ENCODE measurements at regions not wholly inside any gene's neighbourhood (a gene's known extent, or its start where the extent isn't known, plus 50 kb on each side); places are given as distances from the start of the nearest gene placed in this dataset.

DNA sequence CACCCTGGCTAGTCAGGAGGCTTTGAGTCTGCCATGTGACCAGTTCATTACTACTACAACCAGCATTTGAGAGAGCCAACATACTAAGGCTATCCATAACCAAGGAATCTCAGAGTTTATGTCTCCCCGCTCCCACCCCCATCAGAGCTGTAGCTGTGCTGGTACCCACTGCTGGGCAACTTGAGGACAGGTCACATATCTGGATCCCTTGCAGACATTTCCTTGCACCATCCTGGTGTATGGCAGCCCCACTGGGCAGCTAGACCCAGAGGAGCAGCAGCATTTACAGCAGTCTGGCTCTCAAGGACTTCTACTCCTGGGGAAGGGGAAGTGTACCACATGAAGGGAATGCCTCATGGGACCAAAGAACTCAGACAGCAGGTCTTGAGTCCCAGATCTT lies 160.8 kb upstream of the ST8SIA2 start:
- Histone ChIP-seq H3K4me2 (ENCODE audit: low read length) (no peak overlapping the region), H3K9me3 (ENCODE audit: control insufficient read depth in 1 of 2, insufficient read depth in 1 of 2, low read depth in 1 of 2, low read length in 2 of 2) (no peaks in the 10 kb centered on the region), H3K4me1 (ENCODE audit: control insufficient read depth in 1 of 2, insufficient read depth in 2 of 2, low read length in 2 of 2) (no peaks in the 10 kb centered on the region), H3K36me3 (ENCODE audit: control insufficient read depth in 1 of 2, insufficient read depth in 2 of 2, low read length in 2 of 2) (no peaks in the 10 kb centered on the region), H3K9ac (ENCODE audit: low read length) (no peak overlapping the region), H2AFZ (ENCODE audit: low read depth, low read length, poor library complexity, severe bottlenecking) (no peak overlapping the region), H3K9me2 (ENCODE audit: insufficient read depth) (no peaks in the 10 kb centered on the region), H3K4me3 (replicated peaks in 1 of 2; ENCODE audit: low read depth in 1 of 2, low read length in 2 of 2) (no peak overlapping the region), H3K79me2 (ENCODE audit: insufficient read depth, low read length) (no peaks in the 10 kb centered on the region), H3K27ac (ENCODE audit: low read depth, low read length) (no peak overlapping the region), H4K20me1 (ENCODE audit: insufficient read depth) (no peaks in the 10 kb centered on the region), H3K27me3 (ENCODE audit: insufficient read depth, low read length) (no peaks in the 10 kb centered on the region; the same call in 1 of the 2 replicates)
- POLR2A ChIA-PET, result no interaction called here
- no peak for ATAC-seq
- intact Hi-C loops (cut with micrococcal nuclease), result no loop called here
- CTCF ChIA-PET, result no interaction called here
- no peak for TF ChIP-seq POLR2AphosphoS5 (IDR thresholded peaks at IDR 0.05; ENCODE audit: low read depth, low read length)
- TF ChIP-seq FOSL1 (IDR thresholded peaks at IDR 0.05; ENCODE audit: low read depth), result no peak
- TF ChIP-seq, protein P1, sequence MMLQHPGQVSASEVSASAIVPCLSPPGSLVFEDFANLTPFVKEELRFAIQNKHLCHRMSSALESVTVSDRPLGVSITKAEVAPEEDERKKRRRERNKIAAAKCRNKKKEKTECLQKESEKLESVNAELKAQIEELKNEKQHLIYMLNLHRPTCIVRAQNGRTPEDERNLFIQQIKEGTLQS (IDR thresholded peaks at IDR 0.05), result no peak
- TF ChIP-seq, protein P2, sequence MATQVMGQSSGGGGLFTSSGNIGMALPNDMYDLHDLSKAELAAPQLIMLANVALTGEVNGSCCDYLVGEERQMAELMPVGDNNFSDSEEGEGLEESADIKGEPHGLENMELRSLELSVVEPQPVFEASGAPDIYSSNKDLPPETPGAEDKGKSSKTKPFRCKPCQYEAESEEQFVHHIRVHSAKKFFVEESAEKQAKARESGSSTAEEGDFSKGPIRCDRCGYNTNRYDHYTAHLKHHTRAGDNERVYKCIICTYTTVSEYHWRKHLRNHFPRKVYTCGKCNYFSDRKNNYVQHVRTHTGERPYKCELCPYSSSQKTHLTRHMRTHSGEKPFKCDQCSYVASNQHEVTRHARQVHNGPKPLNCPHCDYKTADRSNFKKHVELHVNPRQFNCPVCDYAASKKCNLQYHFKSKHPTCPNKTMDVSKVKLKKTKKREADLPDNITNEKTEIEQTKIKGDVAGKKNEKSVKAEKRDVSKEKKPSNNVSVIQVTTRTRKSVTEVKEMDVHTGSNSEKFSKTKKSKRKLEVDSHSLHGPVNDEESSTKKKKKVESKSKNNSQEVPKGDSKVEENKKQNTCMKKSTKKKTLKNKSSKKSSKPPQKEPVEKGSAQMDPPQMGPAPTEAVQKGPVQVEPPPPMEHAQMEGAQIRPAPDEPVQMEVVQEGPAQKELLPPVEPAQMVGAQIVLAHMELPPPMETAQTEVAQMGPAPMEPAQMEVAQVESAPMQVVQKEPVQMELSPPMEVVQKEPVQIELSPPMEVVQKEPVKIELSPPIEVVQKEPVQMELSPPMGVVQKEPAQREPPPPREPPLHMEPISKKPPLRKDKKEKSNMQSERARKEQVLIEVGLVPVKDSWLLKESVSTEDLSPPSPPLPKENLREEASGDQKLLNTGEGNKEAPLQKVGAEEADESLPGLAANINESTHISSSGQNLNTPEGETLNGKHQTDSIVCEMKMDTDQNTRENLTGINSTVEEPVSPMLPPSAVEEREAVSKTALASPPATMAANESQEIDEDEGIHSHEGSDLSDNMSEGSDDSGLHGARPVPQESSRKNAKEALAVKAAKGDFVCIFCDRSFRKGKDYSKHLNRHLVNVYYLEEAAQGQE (IDR thresholded peaks at IDR 0.05; ENCODE audit: low read depth), result no peak
- TF ChIP-seq EZH2 (IDR thresholded peaks at IDR 0.05), result no peak
- no peak for TF ChIP-seq SP1 (IDR thresholded peaks at IDR 0.05; ENCODE audit: low read depth)
- TF ChIP-seq SIN3A (IDR thresholded peaks at IDR 0.05; ENCODE audit: low read depth), result no peak
- no peak for TF ChIP-seq SRF (IDR thresholded peaks at IDR 0.05; ENCODE audit: low read depth)
- TF ChIP-seq, protein P3, sequence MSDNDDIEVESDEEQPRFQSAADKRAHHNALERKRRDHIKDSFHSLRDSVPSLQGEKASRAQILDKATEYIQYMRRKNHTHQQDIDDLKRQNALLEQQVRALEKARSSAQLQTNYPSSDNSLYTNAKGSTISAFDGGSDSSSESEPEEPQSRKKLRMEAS (IDR thresholded peaks at IDR 0.05), result no peak
- TF ChIP-seq POLR2A (IDR thresholded peaks at IDR 0.05; ENCODE audit: borderline replicate concordance, extremely low read depth, insufficient read depth, insufficient read length), result no peak
- no peak for TF ChIP-seq ELF1 (IDR thresholded peaks at IDR 0.05; ENCODE audit: borderline replicate concordance, low read depth)
- no peak for DNase-seq (ENCODE audit: low read depth, low spot score)
- RAD21 ChIA-PET (ENCODE audit: low non-redundant PET in 1 of 2, low total read pairs in 2 of 2, uncharacterized antibody in 2 of 2, unreplicated experiment in 2 of 2), result no interaction called here
- BruUV-seq (replicated peaks), result no TSS peak

All from HCT116 (cell line).